HL-60 (cell line): ENCODE measurements at regions not wholly inside any gene's neighbourhood (a gene's known extent, or its start where the extent isn't known, plus 50 kb on each side); places are given as distances from the start of the nearest gene placed in this dataset.

Source experiments
- DNase-seq, 2 experiments: peaks; one replicate each; pipeline ENCODE4 v3.0.0-alpha.2; 2010 to 2020; ENCODE audit warnings: low read depth in 1 of 2, low spot score in 1 of 2
- H3K27ac ChIP-seq: fragments of 250-450 bp; sonication (Bioruptor Pico); replicated peaks from 2 replicates; pipeline ENCODE4 v1.5.1; 2020; ENCODE audit warnings: mild to moderate bottlenecking, moderate library complexity
- H3K27me3 ChIP-seq: fragments of 250-450 bp; sonication (Bioruptor Pico); 2 replicates; pipeline ENCODE4 v1.5.1; 2021; ENCODE audit warnings: mild to moderate bottlenecking, moderate library complexity; ENCODE audit not compliant: insufficient read depth, poor library complexity, severe bottlenecking
- H3K4me3 ChIP-seq: replicated peaks from 2 replicates; pipeline ENCODE4 v1.5.1; 2011; ENCODE audit warnings: mild to moderate bottlenecking, control low read depth, low read length; ENCODE audit not compliant: insufficient read depth
- CTCF ChIP-seq: IDR thresholded peaks from one replicate; pipeline ENCODE4 v1.5.1; 2011; ENCODE audit warnings: low read length, control low read depth, inconsistent platforms; ENCODE audit not compliant: insufficient read depth
- GABPA ChIP-seq: IDR thresholded peaks from 2 replicates; pipeline ENCODE4 v1.6.1; 2012; ENCODE audit warnings: low read depth
- POLR2AphosphoS5 ChIP-seq: IDR thresholded peaks from 2 replicates; pipeline ENCODE4 v1.6.1; 2012; ENCODE audit warnings: low read depth
- SPI1 ChIP-seq: IDR thresholded peaks from 2 replicates; pipeline ENCODE4 v1.6.1; 2012; ENCODE audit warnings: low read depth, mild to moderate bottlenecking, borderline replicate concordance
- TF ChIP-seq, protein P1 (sequence below): IDR thresholded peaks from 2 replicates; pipeline ENCODE4 v1.6.1; 2012; ENCODE audit warnings: low read depth; ENCODE audit not compliant: insufficient replicate concordance

DNA sequence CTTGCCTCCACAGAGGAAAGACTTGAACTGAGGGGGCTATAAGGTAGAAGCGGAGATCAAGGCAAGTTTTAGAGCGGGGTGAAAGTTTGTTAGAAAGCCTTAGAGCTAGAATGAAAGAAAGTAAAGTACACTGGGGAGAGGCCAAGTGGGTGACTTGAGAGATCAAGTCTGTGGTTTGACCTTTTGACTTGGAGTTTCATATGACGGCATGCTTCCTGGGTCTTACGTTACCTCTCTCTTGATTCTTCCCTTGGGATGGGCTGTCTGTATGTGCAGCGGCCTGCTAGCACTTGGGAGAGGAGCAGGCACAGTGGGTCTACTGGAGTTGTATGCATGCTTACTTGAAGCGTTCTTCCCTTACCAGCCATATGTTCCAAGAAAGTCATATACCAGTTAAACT is 1768.5 kb downstream of the PCDH9 start:
- no peaks in the 10 kb centered on the region for H3K27me3 ChIP-seq
- no peak for TF ChIP-seq SPI1
- no peak for TF ChIP-seq POLR2AphosphoS5
- TF ChIP-seq GABPA: no peak
- TF ChIP-seq, protein P1, sequence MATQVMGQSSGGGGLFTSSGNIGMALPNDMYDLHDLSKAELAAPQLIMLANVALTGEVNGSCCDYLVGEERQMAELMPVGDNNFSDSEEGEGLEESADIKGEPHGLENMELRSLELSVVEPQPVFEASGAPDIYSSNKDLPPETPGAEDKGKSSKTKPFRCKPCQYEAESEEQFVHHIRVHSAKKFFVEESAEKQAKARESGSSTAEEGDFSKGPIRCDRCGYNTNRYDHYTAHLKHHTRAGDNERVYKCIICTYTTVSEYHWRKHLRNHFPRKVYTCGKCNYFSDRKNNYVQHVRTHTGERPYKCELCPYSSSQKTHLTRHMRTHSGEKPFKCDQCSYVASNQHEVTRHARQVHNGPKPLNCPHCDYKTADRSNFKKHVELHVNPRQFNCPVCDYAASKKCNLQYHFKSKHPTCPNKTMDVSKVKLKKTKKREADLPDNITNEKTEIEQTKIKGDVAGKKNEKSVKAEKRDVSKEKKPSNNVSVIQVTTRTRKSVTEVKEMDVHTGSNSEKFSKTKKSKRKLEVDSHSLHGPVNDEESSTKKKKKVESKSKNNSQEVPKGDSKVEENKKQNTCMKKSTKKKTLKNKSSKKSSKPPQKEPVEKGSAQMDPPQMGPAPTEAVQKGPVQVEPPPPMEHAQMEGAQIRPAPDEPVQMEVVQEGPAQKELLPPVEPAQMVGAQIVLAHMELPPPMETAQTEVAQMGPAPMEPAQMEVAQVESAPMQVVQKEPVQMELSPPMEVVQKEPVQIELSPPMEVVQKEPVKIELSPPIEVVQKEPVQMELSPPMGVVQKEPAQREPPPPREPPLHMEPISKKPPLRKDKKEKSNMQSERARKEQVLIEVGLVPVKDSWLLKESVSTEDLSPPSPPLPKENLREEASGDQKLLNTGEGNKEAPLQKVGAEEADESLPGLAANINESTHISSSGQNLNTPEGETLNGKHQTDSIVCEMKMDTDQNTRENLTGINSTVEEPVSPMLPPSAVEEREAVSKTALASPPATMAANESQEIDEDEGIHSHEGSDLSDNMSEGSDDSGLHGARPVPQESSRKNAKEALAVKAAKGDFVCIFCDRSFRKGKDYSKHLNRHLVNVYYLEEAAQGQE: no peak
- no peak for TF ChIP-seq CTCF
- no peak overlapping the region for H3K4me3 ChIP-seq
- DNase-seq: no peak
- H3K27ac ChIP-seq: no peak overlapping the region

- no peak overlapping the region for H3K27ac ChIP-seq
- no peak for TF ChIP-seq GABPA
- TF ChIP-seq POLR2AphosphoS5: no peak
- TF ChIP-seq CTCF: no peak
- no peak for TF ChIP-seq SPI1
- TF ChIP-seq, protein P1: no peak
- H3K4me3 ChIP-seq: no peak overlapping the region
- H3K27me3 ChIP-seq: no peaks in the 10 kb centered on the region
- DNase-seq: no peak
These were observed 1770.0 kb downstream of the PCDH9 start for GRCh38 chr13:65460136-65460535.

DNA sequence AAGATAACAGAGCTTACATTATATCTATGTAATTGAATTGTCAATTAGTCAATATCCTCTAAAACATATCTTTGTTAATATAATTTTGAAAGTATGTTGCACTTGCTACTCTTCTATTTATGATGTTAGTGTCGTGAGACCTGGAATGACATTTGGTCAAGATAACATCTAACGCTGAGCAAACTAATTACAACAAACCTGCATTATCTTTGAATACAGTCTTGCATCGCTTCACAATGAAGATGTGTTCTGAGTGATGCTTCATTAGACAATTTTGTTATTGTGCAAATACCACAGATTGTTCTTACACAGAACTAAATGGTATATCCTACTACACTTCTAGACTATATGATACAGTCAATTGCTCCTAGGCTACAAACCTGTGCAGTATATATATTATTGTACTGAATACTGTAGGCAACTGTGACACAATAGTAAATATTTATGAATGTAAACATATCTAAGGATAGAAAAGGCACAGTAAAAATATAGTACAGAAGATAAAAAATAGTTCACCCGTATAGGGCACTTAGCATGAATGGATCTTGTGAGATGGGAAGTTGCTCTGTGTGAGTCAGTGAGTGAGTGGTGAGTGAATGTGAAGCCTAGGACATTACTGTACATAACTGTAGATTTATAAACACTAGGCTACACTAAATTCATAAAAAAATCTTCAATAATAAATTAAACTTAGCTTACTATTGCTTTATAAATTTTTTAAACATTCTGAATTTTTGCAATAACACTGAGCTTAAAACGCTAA is 1773.8 kb downstream of the PCDH9 start:
- no peaks in the 10 kb centered on the region for H3K27me3 ChIP-seq
- no peak overlapping the region for H3K27ac ChIP-seq
- TF ChIP-seq GABPA (no peak), CTCF (no peak)
- no peak for DNase-seq
- H3K4me3 ChIP-seq: no peak overlapping the region

DNA sequence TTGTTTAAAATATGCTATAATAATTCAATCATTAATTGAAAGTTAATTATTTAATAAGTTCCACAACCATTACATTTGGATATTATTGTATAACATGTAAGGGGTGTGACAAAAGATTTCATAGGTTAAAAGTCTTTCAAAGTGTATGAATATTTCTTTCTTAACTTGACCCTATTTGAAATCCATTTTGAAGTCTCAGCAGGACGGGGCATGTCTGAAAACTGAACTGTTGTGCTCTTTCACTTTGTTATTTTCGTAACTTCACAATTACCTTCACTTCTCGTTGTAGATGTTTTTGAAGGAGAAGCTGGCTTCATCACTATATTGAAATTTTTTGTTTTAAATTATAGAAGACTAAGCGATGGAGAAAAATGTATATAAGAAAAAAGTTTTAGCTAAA is 1775.7 kb downstream of the PCDH9 start:
- no peaks in the 10 kb centered on the region for H3K27me3 ChIP-seq
- H3K27ac ChIP-seq: no peak overlapping the region
- DNase-seq: no peak
- no peak for TF ChIP-seq CTCF
- TF ChIP-seq, protein P1: no peak
- no peak for TF ChIP-seq GABPA
- no peak for TF ChIP-seq SPI1
- TF ChIP-seq POLR2AphosphoS5: no peak
- H3K4me3 ChIP-seq: no peak overlapping the region
